Fibroblast of pulmonary artery (primary cell): ENCODE measurements at regions not wholly inside any gene's neighbourhood (a gene's known extent, or its start where the extent isn't known, plus 50 kb on each side); places are given as distances from the start of the nearest gene placed in this dataset.

Experiments used
- DNase-seq: peaks from one replicate; pipeline ENCODE4 v3.0.0-alpha.2; 2010; ENCODE audit warnings: low read depth
- H3K4me3 ChIP-seq: replicated peaks from 2 replicates; pipeline ENCODE4 v1.5.1; 2011; ENCODE audit warnings: low read depth, mild to moderate bottlenecking, control low read depth, low read length, moderate library complexity
- CTCF ChIP-seq: IDR thresholded peaks from 2 replicates; pipeline ENCODE4 v1.5.1; 2011; ENCODE audit warnings: mild to moderate bottlenecking, control low read depth, low read length, inconsistent platforms; ENCODE audit errors: missing control alignments

GRCh38 chr2:59806486-59806885, 747.0 kb downstream of the BCL11A start:
- DNase-seq, result no peak
- no peak overlapping the region for H3K4me3 ChIP-seq
- TF ChIP-seq CTCF, result no peak

GRCh38 chr2:59804732-59805131, 748.7 kb downstream of the BCL11A start:
- no peak for TF ChIP-seq CTCF
- no peak overlapping the region for H3K4me3 ChIP-seq
- no peak for DNase-seq

DNA sequence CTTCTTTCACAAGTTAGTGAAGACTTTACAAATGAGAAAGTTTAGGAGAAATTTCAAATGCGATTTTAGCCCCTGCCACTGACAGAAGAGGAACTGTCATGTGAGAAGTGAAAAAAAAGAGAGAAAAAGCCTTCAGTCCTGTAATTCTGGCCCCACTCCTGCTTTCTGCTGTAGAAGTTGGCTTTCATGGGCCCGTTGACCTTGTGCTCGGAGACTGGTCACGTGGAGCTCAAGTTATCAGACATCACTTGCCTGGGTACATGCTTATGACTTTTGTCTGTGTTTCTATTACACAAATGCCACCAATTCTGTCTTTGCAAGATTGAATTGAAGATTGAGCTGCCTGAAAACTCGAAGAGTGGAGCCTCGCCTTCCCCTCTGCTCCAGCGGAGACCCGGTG, 749.9 kb downstream of the BCL11A start:
- DNase-seq, result no peak
- no peak overlapping the region for H3K4me3 ChIP-seq
- no peak for TF ChIP-seq CTCF

DNA sequence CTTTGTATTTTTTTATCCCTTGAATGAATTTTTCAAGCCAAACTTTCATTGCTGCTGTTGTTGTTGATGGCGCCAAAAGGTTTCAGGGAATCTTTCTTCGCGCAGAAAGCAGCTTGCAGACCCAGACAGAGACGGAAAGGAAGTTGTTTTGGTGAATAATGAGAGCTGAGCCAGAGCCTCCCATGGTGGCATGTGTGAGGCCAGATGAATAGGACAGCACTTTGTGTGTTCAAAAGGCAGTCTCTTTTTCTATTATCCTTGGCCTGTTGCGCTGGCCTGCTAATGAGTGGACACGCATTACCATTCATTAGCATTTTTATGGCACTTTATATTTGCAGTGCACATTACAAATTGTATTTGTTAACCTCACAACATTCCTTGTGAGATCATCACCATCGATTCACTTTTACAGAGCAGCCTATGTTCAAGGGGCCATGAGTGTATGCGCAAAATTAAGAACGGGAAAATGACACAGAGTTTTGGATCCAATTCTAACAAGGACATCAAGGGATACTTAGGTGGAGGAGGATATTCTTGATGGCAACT, 754.7 kb downstream of the BCL11A start:
- H3K4me3 ChIP-seq, result no peak overlapping the region
- TF ChIP-seq CTCF, result no peak
- DNase-seq, result no peak

- DNase-seq, result no peak
- H3K4me3 ChIP-seq, result no peak overlapping the region
- no peak for TF ChIP-seq CTCF
Measured at GRCh38 chr2:59791004-59791618, 762.3 kb downstream of the BCL11A start.

GRCh38 chr2:59790186-59791003, 763.1 kb downstream of the BCL11A start:
- TF ChIP-seq CTCF, result no peak

More at GRCh38 chr2:59790186-59791003, 763.1 kb downstream of the BCL11A start:
- H3K4me3 ChIP-seq, result no peak overlapping the region
- DNase-seq, result no peak
